ENCODE measurements at regions not wholly inside any gene's neighbourhood (a gene's known extent, or its start where the extent isn't known, plus 50 kb on each side); places are given as distances from the start of the nearest gene placed in this dataset.
"Not testable (repeated sequence)": the region's sequence is repeated elsewhere in the genome, so short reads cannot be mapped to it uniquely, and the experiment has no call there.

DNA sequence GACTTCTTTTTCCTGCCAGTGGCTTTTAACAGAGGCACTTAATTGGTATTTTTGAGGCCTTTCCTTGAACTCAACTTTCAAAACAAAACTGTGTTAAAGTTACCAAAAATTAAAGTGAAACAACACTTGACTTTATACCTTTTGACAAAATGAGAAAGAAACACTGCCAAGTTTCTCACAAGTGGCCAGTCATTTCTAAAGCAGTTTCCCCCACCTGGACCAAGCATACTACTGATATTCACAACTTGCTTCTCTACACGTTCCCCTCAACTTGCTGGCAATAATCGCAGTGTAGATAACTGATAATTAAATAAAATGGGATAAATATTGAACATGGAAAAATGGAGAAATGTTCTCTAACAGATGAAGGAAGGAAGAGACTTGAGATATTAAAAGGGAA, 135.7 kb downstream of the TLR4 start:
- DNase-seq (ENCODE audit: extremely low read depth in 1 of 11, low read depth in 9 of 11, low spot score in 4 of 11) = no peak

DNA sequence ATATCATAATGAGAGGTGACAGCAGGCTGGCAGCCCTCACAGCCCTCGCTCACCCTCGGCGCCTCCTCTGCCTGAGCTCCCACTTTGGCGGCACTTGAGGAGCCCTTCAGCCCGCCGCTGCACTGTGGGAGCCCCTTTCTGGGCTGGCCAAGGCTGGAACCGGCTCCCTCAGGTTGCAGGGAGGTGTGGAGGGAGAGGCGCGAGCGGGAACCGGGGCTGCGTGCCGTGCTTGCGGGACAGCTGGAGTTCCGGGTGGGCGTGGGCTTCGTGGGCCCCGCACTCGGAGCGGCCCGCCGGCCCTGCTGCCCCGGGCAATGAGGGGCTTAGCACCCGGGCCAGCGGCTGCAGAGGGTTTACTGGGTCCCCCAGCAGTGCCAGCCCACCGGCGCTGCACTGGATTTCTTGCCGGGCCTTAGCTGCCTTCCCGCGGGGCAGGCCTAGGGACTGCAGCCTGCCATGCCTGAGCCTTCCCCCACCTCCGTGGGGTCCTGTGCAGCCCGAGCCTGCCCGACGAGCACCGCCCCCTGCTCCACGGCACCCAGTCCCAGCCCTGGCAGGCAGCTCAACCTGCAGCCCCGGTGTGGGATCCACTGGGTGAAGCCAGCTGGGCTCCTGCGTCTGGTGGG, 147.7 kb downstream of the TLR4 start:
- DNase-seq (ENCODE audit: extremely low read depth in 1 of 11, low read depth in 9 of 11, low spot score in 4 of 11) = not testable (repeated sequence)

DNA sequence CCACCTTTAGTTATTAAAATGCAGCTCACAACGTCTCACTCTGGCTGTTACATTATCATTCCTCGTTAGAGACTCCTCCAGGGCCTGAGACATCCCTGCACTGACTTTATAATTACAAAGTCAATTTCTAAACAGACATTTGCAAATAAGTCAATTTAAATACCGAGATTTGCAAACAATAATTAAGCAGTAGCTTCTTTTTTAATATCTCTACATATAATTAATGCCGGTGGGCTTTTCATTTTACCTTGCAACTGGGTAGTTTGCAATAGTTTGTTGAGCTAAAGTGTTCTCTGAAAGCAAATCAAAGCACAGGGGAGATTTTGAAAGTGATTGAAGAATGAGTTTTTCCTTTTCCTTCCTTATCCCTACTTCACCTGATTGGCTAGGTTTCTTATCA, 154.4 kb downstream of the TLR4 start:
- DNase-seq (ENCODE audit: extremely low read depth in 1 of 11, low read depth in 9 of 11, low spot score in 4 of 11) = no peak

DNA sequence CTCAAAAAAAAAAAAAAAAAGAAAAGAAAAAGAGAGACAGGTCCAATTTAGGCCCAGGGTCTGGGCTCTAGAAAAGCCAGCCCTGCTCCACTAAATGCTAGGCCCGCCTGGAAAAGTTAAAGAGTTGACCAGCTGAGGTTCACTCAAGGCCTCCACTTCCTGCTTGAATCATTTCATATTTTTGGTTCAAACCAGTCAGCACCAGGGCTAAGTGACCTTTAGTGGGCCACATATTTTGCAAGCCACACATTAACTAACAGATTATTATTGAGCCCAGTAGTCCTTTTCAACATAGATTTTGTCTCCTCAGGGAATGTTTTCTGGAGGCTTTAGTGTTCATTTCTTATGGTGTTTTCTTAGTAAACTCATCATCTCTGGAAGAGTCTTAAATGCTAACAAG, 156.6 kb downstream of the TLR4 start:
- no peak for DNase-seq (ENCODE audit: extremely low read depth in 1 of 11, low read depth in 9 of 11, low spot score in 4 of 11)

DNA sequence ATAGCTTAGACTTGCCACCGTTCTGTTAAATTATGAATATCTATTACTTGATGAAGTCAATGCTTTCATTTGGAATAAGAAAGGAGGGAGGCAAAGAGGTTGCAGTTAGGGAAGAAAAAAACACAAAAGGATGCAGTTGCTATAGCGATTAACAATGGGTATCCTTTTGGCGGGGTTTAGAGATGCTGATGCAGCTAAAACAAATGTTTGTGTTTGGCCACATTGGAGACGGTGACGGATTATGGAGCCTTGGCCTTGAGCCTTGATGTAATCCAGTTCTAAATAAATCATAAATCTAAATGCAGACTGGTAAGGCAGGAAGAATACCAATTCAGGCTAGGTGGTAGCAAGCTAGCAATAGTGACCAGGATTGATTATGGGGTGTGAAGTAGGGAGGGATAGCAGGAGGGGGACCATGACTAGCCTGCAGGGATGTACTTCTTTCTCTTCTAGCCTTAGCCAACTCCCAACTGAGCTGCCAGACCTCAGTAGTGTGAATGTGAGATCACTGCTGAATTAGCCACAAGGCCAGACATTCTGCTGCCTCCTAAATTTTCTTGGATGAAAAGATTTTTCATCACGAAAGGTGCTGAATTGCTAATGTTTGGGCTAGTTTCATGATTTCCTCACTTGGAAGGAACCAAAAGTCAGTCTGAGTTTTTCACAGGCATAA, 160.3 kb downstream of the TLR4 start:
- DNase-seq (ENCODE audit: extremely low read depth in 1 of 11, low read depth in 9 of 11, low spot score in 4 of 11) = no peak

DNA sequence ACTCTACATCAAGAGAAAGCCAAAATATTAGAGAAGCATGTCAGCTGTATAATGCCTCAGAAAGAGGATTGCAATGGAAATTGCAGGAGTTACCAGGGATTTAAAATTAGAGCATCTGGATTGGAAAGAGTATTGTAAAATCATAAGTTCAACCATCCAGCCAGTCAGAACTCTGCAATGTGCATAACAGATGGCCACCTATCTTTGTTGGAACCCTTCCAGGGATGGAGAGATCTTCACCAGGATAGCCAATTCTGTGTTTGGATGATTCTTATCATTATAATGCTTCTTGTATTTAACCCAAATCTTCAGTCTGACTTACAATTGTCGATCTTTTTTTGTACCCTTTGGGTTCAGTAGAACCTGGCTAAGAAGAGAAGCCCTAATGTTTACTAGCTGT, 164.4 kb downstream of the TLR4 start:
- DNase-seq (ENCODE audit: extremely low read depth in 1 of 11, low read depth in 9 of 11, low spot score in 4 of 11) = no peak

DNA sequence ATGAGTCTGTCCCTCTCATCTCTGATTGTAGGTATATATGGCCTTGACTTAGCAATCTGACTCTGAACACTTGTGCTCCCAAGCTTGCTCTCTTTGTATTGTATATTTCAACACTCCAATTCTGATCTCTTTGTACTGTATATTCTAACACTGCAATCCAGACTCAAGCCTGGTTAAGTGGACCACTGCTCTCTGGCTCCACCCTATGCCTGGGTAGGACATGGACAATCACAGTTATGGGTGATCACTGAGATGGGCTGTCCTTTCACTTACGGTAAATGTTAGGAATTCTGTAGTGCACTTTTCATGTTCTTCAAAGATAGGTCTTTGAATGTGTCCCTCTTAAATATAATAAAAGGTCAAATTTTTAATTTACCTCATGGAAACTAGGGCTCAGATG, 165.1 kb downstream of the TLR4 start:
- DNase-seq (ENCODE audit: extremely low read depth in 1 of 11, low read depth in 9 of 11, low spot score in 4 of 11) = no peak

DNA sequence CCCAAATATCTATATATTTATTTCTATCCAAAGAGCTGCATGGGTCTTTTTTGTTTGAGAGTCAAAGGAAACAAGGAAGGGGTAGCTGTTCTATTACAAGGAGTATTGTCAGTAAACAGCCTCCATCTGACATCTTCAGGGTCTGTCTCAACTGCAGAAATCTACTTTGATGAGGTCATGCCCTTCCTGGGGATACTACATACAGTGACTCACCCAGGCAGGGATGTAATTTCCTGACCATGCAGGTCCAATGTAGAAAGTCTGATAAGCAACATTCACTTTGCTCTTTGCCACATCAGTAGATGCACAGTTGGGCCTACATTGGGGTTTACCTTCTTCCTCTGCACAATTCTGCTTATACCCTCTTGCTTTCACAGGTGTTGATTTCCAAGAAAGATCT, 165.5 kb downstream of the TLR4 start:
- DNase-seq (ENCODE audit: extremely low read depth in 1 of 11, low read depth in 9 of 11, low spot score in 4 of 11) = no peak

DNA sequence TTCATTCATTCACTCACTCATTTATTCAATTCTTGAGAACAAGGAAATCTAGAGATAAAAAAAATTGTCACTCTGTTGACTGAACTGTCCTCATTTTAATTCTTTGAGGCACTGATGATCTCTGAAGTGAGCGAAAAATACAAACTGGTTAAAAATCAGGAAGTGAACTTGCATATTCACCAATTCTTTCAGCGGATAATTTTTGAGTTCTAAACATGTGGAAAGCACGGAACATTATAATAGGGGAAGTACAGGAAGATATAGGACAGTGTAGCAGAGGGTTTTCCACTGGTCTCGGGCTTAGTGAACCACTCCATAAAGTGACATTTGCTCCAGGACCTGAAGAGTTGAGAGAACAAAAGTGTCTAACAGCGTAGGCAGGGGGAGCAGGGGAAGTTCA, 169.5 kb downstream of the TLR4 start:
- DNase-seq (ENCODE audit: extremely low read depth in 1 of 11, low read depth in 9 of 11, low spot score in 4 of 11) = no peak

DNA sequence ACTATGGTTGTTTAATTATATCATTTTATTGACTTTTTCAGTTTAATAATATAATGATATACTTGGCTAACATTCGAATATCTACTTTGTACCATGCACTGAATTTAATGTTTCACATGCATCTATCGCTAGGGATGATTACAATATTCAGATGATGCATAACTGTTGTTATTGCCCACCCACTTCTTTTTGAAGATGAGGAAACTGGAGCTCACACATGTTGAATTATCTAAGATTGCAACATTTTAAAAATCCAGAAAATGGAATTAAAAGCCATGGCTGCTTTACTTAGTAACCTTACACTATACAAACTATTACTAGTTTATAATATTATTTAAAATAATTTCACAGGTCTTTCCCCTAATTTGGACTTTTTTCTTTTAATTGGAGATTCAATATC, 171.7 kb downstream of the TLR4 start:
- DNase-seq (ENCODE audit: extremely low read depth in 1 of 11, low read depth in 9 of 11, low spot score in 4 of 11) = no peak

DNA sequence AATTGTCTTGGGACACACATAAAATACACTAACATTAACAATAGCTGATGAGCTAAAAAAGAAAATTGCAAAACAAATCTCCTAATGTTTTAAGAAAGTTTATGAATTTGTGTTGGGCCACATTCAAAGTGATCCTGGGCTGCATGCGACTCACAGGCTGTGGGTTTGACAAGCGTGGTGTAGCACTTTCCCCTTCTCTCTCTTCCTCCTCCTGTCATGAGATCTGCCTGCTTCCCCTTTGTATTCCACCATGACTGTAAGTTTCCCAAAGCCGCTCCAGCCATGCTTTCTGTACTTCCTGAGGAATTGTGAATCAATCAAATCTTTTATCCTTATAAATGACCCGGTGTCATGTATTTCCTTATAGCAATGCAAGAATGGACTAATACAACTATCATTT, 178.0 kb downstream of the TLR4 start:
- DNase-seq (ENCODE audit: extremely low read depth in 1 of 11, low read depth in 9 of 11, low spot score in 4 of 11) = no peak

DNA sequence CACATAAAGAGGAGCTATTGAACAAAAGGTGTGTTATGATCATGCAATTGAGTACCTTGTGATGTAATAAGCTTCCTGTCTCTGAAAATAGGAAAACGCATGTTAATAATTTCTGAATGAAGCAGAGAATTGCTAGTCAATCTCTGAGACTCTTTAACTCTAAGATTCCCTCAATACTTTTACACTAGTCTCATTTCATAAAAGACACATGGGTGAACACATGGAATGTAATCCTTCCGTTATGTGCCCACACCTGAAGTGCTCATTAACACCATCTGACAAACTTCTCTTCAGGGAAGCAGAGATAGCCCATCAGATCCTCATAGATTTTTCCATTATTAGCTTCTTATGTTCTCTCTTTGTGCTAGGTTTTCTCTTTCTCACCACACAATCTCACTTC, 182.4 kb downstream of the TLR4 start:
- DNase-seq (ENCODE audit: extremely low read depth in 1 of 11, low read depth in 9 of 11, low spot score in 4 of 11) = no peak

DNA sequence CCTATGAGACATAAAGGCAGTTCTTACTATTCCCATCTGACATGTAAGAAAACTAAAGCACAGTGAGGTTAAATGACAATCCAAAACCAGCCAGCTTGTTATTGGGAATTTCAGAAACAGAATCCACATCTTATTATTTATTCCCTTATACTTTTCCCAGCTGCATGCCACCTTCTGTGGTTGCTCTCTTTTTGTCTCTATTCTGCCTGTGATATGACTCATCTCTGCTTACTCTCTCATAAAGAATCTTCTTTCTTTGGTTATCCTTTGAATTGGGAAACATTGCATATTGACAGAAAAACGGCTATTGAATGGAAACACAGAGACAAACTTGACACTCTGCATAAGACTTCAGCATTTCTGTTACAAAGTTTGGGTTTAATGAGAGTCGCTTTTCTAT, 183.2 kb downstream of the TLR4 start:
- DNase-seq (ENCODE audit: extremely low read depth in 1 of 11, low read depth in 9 of 11, low spot score in 4 of 11) = no peak

DNA sequence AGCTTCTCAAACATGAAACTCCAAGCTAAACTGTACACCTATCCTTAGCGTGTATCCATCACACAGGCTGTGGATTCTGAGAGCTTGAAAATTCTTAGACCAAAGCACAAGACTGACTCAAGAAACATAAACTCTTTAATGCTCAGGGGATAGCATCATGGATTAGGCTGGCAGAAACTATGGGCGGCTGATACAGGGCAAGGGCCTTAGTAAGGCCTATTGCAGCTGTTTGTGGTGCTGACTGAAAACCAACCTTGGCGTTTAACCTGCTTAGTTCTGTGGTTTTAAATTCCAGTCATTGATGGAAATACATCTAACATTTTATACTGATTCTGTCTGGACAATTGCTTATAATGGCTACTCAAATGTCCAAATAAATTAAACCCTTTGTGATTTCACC, 183.7 kb downstream of the TLR4 start:
- DNase-seq (ENCODE audit: extremely low read depth in 1 of 11, low read depth in 9 of 11, low spot score in 4 of 11) = no peak

DNA sequence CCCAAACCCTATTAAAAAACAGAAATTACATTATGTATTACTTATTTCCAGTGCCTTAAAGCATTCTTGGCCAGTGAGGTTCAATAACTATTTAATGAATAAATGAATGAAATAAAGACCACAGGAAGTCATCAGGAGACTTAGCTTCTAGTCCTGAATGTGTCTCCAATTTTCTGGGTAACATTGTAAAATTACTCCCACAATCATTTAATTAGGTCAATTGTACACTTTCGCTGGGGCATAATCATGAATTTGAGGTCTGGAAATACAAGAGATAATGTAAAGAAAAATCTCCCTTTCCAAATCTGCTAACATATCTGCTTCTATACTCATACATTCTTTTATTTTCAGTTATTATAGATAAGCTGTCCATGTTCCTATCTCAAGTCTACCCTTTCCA, 199.2 kb downstream of the TLR4 start:
- DNase-seq (ENCODE audit: extremely low read depth in 1 of 11, low read depth in 9 of 11, low spot score in 4 of 11) = no peak

DNA sequence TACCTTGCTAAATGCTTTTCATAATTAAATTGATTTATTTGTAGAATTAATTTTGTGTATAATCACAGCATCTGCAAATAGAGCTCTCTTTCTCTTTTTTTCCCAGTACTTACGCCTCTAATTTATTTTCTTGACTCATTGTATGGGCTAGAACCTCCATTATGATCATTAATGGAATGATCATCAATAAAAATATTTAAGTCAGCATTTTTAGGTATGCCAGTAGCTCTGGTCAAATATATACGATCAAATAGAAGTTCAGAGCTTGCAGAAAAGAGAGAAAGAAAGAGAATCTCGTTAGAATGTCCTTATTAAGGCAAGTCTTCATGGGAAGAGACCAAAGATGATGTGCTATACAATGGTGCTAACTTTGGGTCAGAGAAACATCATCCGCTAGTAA, 202.6 kb downstream of the TLR4 start:
- no peak for DNase-seq (ENCODE audit: extremely low read depth in 1 of 11, low read depth in 9 of 11, low spot score in 4 of 11)

DNA sequence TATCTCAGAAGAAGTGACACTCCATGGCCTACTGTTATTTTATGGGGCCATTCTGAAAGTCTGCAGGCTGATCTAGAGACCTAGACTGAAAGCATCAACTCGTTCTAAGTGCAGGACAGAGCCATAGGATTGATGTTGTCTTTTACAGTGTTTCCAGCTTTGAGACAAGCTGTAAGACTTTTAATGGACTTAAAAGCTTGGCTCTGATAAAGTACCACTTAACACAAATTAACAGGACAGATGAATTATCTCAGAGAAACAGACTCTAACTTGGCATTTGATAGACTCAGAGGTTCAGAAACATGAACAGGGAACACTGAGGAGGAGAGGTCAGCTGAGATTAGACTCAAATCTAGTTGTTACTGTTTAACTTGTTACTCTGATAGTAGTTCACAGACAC, 203.2 kb downstream of the TLR4 start:
- DNase-seq (ENCODE audit: extremely low read depth in 1 of 11, low read depth in 9 of 11, low spot score in 4 of 11) = no peak

DNA sequence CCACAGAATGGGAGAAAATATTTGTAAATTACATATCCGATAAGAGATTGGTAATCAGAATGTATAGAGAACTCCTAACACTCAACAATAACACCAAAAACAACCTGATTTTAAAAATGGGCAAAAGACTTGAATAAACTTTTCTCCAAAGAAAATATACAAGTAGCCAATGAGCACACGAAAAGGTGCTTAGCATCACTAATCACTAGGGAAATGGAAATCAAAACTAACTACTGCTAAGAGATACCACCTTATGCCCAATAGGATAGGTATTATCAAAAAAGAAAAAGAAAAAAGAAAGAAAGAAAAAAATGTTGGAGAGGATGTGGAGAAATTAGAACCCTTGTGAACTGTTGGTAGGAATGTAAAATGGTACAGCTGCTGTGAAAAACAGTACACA, 212.1 kb downstream of the TLR4 start:
- no peak for DNase-seq (ENCODE audit: extremely low read depth in 1 of 11, low read depth in 9 of 11, low spot score in 4 of 11)

DNA sequence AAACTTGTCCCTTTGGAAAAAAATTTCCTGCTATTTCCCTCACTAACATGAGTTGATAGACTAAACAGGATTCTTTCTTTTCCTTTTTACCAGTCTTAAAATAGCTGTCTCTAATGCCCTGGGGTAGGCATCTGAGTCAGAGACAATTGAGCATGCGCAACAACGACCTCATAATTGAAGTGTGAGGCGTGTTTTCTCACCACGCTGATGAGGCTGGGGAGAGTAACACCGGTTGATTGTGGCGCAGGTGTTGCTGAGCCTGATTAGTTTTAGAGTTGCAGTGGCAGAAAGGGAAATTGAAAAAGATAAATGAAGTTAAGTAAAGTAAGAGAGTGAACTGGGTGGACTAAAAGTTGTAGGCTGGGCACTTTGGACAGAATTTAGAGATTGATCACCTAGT, 213.7 kb downstream of the TLR4 start:
- DNase-seq (ENCODE audit: extremely low read depth in 1 of 11, low read depth in 9 of 11, low spot score in 4 of 11) = no peak

DNA sequence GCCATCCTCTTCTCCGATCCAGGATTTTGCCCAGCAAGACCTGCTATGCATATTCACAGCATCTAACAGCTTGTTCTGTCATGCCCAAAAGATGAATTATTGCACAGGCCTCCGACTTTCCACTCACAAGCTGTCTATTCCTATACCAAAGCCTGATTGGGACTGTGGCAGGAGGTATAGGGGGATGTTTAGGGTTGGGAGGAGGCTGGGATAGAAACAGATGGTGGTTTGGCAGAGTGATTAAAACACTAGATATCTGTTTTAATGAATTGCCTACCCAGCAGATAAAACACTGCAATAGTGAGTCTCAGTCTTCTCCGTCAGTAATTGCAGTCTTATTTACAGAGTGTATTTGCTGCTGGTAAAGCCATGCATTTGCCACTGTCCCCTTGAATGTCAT, 215.3 kb downstream of the TLR4 start:
- DNase-seq (ENCODE audit: extremely low read depth in 1 of 11, low read depth in 9 of 11, low spot score in 4 of 11) = no peak

DNA sequence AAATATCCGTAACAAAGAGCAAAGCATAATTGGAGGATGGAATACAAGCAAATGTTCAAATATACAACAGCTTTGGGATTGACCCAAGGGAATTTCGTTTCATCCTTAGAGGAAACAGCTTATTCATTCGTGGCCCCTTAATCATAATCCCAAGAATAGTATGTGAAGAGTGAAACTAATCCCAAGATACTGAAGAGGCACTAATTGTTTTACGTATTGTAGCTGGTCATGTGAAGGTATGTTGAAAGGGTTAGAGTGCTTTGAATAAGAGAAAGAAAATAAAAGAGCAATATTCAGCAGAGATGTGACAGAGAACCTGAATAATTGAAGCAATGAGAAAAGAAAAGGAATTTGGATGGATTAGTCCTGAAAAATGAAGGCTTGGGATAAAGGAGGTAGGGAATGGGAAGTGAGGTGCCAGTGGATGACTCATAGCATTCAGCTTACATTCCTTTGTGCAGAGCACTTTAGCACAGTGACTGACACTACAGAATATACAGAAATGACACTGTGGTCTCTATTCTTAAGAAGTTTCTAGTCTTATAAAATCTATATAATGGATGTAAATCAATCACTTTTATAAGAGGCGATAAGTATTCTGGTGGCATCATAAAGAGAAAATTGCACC, 221.9 kb downstream of the TLR4 start:
- DNase-seq (ENCODE audit: extremely low read depth in 1 of 11, low read depth in 9 of 11, low spot score in 4 of 11) = no peak

Data from renal cortex interstitium (tissue), 11 donors.